ENCODE measurements at regions not wholly inside any gene's neighbourhood (a gene's known extent, or its start where the extent isn't known, plus 50 kb on each side); places are given as distances from the start of the nearest gene placed in this dataset.

- TF ChIP-seq POLR2AphosphoS5 (IDR thresholded peaks at IDR 0.05; ENCODE audit: low read depth, low read length) (no peak), CTCF (IDR thresholded peaks at IDR 0.05) (no peak)
Observed at GRCh38 chr5:171724468-171725204, 61.0 kb upstream of the SMIM23 start.

Data from Panc1 (cell line).